Gastrocnemius medialis (tissue), 4 donors: ENCODE measurements at regions not wholly inside any gene's neighbourhood (a gene's known extent, or its start where the extent isn't known, plus 50 kb on each side); places are given as distances from the start of the nearest gene placed in this dataset.

ENCODE experiments used
- ATAC-seq, 2 donors: fragments of 150-250 bp; one replicate each; pipeline ENCODE4 v1.9.1; 2016
- DNase-seq, 2 donors: peaks; one replicate each; pipeline ENCODE4 v3.0.0-alpha.2; 2019
- H3K27ac ChIP-seq, 4 donors: fragments of 200-600 bp; sonication (generic); 1 replicate in 1 of 4; 2 replicates in 3 of 4; pipeline ENCODE4 v1.5.1; 2016 to 2018; ENCODE audit warnings: mild to moderate bottlenecking in 2 of 4, moderate library complexity in 1 of 4
- H3K27me3 ChIP-seq, 3 donors: fragments of 200-600 bp; sonication (generic) in 2 of 3; 1 replicate in 1 of 3; 2 replicates in 2 of 3; pipeline versions ENCODE4 v1.5.1 to v1.6.0; 2016 to 2019; ENCODE audit warnings: mild to moderate bottlenecking in 1 of 3, moderate library complexity in 1 of 3
- H3K36me3 ChIP-seq, 2 donors: fragments of 200-600 bp; sonication (generic) in 1 of 2; one replicate each; pipeline ENCODE4 v1.5.1; 2017 to 2018
- H3K4me1 ChIP-seq, 2 donors: fragments of 200-600 bp; sonication (generic) in 1 of 2; one replicate each; pipeline ENCODE4 v1.5.1; 2016 to 2017; ENCODE audit warnings: mild to moderate bottlenecking in 2 of 2
- H3K4me3 ChIP-seq, 4 donors: fragments of 200-600 bp; sonication (generic) in 3 of 4; 1 replicate in 1 of 4; 2 replicates in 3 of 4; pipeline ENCODE4 v1.5.1; 2016 to 2019; ENCODE audit warnings: mild to moderate bottlenecking in 2 of 4
- H3K9me3 ChIP-seq, 3 donors: fragments of 200-600 bp; sonication (generic) in 2 of 3; 1 replicate in 1 of 3; 2 replicates in 2 of 3; pipeline ENCODE4 v1.5.1; 2016 to 2019
- CTCF ChIP-seq, 5 experiments: fragments of 450-650 bp in 3 of 5; fragments of 200-600 bp in 2 of 5; sonication (generic) in 2 of 5; IDR thresholded peaks in 4 of 5; conservative IDR thresholded peaks in 1 of 5; 1 replicate in 4 of 5; 2 replicates in 1 of 5; pipeline ENCODE4 v1.5.1; 2016 to 2019; ENCODE audit warnings: antibody characterized with exemption in 5 of 5, mild to moderate bottlenecking in 3 of 5, moderate library complexity in 3 of 5
- POLR2A ChIP-seq, 2 donors: fragments of 450-650 bp; IDR thresholded peaks; one replicate each; pipeline ENCODE4 v1.6.1; 2017; ENCODE audit warnings: antibody characterized with exemption in 2 of 2, mild to moderate bottlenecking in 2 of 2, moderate library complexity in 2 of 2
- in situ Hi-C, 4 donors: fragments of 200-750 bp; cut with MboI; loops; one replicate each; pipeline versions ENCODE4 v1.15.0 to v1.8.0; 2017; ENCODE audit warnings: low sequenced_read_pairs in 4 of 4
- intact Hi-C: fragments of 100-400 bp; cut with DNase I; formaldehyde crosslinking; loops from one replicate; pipeline ENCODE4 v1.15.1; 2023; ENCODE audit warnings: low total_unique reads
- microRNA-seq, 2 donors: library from miRNA; unstranded; fragments of <30 nt; microRNA quantifications; one replicate each; pipeline ENCODE4, GENCODE V29; 2016; ENCODE audit warnings: borderline replicate concordance in 2 of 2

GRCh38 chr20:62589720-62590119, 52.6 kb upstream of the SLCO4A1 start:
- H3K9me3 ChIP-seq, result no peaks in the 10 kb centered on the region
- TF ChIP-seq CTCF (IDR thresholded peaks at IDR 0.05 in 4 of 5, conservative IDR thresholded peaks at IDR 0.05 in 1 of 5) (no peak), POLR2A (IDR thresholded peaks at IDR 0.05) (no peak)
- H3K4me3 ChIP-seq, result no peak overlapping the region
- no peak overlapping the region for H3K27ac ChIP-seq
- DNase-seq, result no peak
- no peaks in the 10 kb centered on the region for H3K27me3 ChIP-seq
- ATAC-seq, result no peak
- H3K4me1 ChIP-seq, result no peaks in the 10 kb centered on the region
- in situ Hi-C loops (no loop called here), intact Hi-C loops (no loop called here)
- no peaks in the 10 kb centered on the region for H3K36me3 ChIP-seq

GRCh38 chr20:62590309-62591121, 51.8 kb upstream of the SLCO4A1 start:
- TF ChIP-seq POLR2A (IDR thresholded peaks at IDR 0.05) (no peak), CTCF (IDR thresholded peaks at IDR 0.05 in 4 of 5, conservative IDR thresholded peaks at IDR 0.05 in 1 of 5) (no peak)
- no peak overlapping the region for H3K4me3 ChIP-seq
- H3K4me1 ChIP-seq, result no peaks in the 10 kb centered on the region
- peaks cover 0 to 2% (median 0%) of the 10 kb centered on the region in 3 donors for H3K27me3 ChIP-seq
- ATAC-seq (peak in 1 of 2 donors; percentile 39), DNase-seq (no peak)
- in situ Hi-C loops (no loop called here), intact Hi-C loops (no loop called here)
- no peaks in the 10 kb centered on the region for H3K9me3 ChIP-seq
- H3K27ac ChIP-seq, result no peak overlapping the region
- H3K36me3 ChIP-seq, result no peaks in the 10 kb centered on the region

GRCh38 chr20:62591122-62591468, 51.2 kb upstream of the SLCO4A1 start:
- ATAC-seq (no peak), DNase-seq (no peak)
- in situ Hi-C loops, result no loop called here
- Histone ChIP-seq H3K36me3 (no peaks in the 10 kb centered on the region), H3K9me3 (no peaks in the 10 kb centered on the region), H3K4me1 (no peaks in the 10 kb centered on the region), H3K27ac (no peak overlapping the region), H3K4me3 (no peak overlapping the region), H3K27me3 (peaks cover 0 to 2% (median 0%) of the 10 kb centered on the region in 3 donors)
- no peak for TF ChIP-seq CTCF (IDR thresholded peaks at IDR 0.05 in 4 of 5, conservative IDR thresholded peaks at IDR 0.05 in 1 of 5)
- no peak for TF ChIP-seq POLR2A (IDR thresholded peaks at IDR 0.05)
- intact Hi-C loops, result no loop called here

- no peak overlapping the region for H3K4me3 ChIP-seq
- no peak overlapping the region for H3K27ac ChIP-seq
- in situ Hi-C loops, result no loop called here
- no peaks in the 10 kb centered on the region for H3K36me3 ChIP-seq
- peaks cover 0 to 2% (median 0%) of the 10 kb centered on the region in 3 donors for H3K27me3 ChIP-seq
- DNase-seq, result no peak
- intact Hi-C loops, result no loop called here
- ATAC-seq, result no peak
- no peaks in the 10 kb centered on the region for H3K9me3 ChIP-seq
- no peak for TF ChIP-seq CTCF (IDR thresholded peaks at IDR 0.05 in 4 of 5, conservative IDR thresholded peaks at IDR 0.05 in 1 of 5)
- no peak for TF ChIP-seq POLR2A (IDR thresholded peaks at IDR 0.05)
- no peaks in the 10 kb centered on the region for H3K4me1 ChIP-seq
Measured at GRCh38 chr20:62591591-62591990, 50.7 kb upstream of the SLCO4A1 start.

Small RNA genes in the stretch of these regions (microRNA-seq; reads per million reads assigned to microRNA genes)
- gene MIR1-1, result 2,125 to 2,674 reads per million in 2 donors
- gene MIR133A2, result 2.6 to 3.5 reads per million in 2 donors
